ENCODE measurements at regions not wholly inside any gene's neighbourhood (a gene's known extent, or its start where the extent isn't known, plus 50 kb on each side); places are given as distances from the start of the nearest gene placed in this dataset.
"Not testable (repeated sequence)": the region's sequence is repeated elsewhere in the genome, so short reads cannot be mapped to it uniquely, and the experiment has no call there.

GRCh38 chr9:101814064-101814463 lies 75.6 kb upstream of the GRIN3A start:
- POLR2A ChIA-PET, result no interaction called here
- no TSS peak for BruUV-seq (replicated peaks)
- intact Hi-C loops (cut with micrococcal nuclease; ENCODE audit: unreplicated experiment), result no loop called here
- Histone ChIP-seq H3K4me3 (ENCODE audit: low read depth in 2 of 2, low read length in 2 of 2) (no peak overlapping the region), H3K9me3 (ENCODE audit: control insufficient read depth, insufficient read depth, low read depth, low read length) (no peaks in the 10 kb centered on the region), H3K27ac (ENCODE audit: low read length) (no peak overlapping the region), H3K4me1 (ENCODE audit: control insufficient read depth, insufficient read depth, low read length) (no peaks in the 10 kb centered on the region), H3K27me3 (ENCODE audit: control insufficient read depth, insufficient read depth, low read length) (no peaks in the 10 kb centered on the region), H3K36me3 (ENCODE audit: control insufficient read depth, insufficient read depth, low read length) (no peaks in the 10 kb centered on the region)
- in situ Hi-C loops (cut with HindIII; ENCODE audit: low pct_unique_long_range_greater_than_20kb, low sequenced_read_pairs), result no loop called here
- ATAC-seq (no peak), DNase-seq (ENCODE audit: low read depth, low spot score) (no peak)
- no peak for TF ChIP-seq SIN3A (IDR thresholded peaks at IDR 0.05; ENCODE audit: borderline replicate concordance, insufficient read depth, low read depth, low read length)
- TF ChIP-seq POLR2AphosphoS5 (IDR thresholded peaks at IDR 0.05; ENCODE audit: low read depth, low read length), result no peak
- TF ChIP-seq CTCF (IDR thresholded peaks at IDR 0.05), result no peak
- TF ChIP-seq REST (IDR thresholded peaks at IDR 0.05; ENCODE audit: insufficient read depth in 1 of 2, low read depth in 2 of 2, low read length in 1 of 2), result no peak
- TF ChIP-seq TCF7L2 (IDR thresholded peaks at IDR 0.05; ENCODE audit: low read depth, low read length), result no peak
- CTCF ChIA-PET, result no interaction called here

- H3K9me3 ChIP-seq (ENCODE audit: control insufficient read depth, insufficient read depth, low read depth, low read length); ATAC-seq; in situ Hi-C loops (cut with HindIII; ENCODE audit: low pct_unique_long_range_greater_than_20kb, low sequenced_read_pairs); CTCF ChIA-PET; DNase-seq (ENCODE audit: low read depth, low spot score); H3K36me3 ChIP-seq (ENCODE audit: control insufficient read depth, insufficient read depth, low read length); intact Hi-C loops (cut with micrococcal nuclease; ENCODE audit: unreplicated experiment); H3K27ac ChIP-seq (ENCODE audit: low read length); BruUV-seq (replicated peaks); H3K4me3 ChIP-seq (ENCODE audit: low read depth in 2 of 2, low read length in 2 of 2); POLR2A ChIA-PET; H3K4me1 ChIP-seq (ENCODE audit: control insufficient read depth, insufficient read depth, low read length); H3K27me3 ChIP-seq (ENCODE audit: control insufficient read depth, insufficient read depth, low read length): not testable (repeated sequence)
Measured at GRCh38 chr9:101807879-101808278, 69.4 kb upstream of the GRIN3A start.

GRCh38 chr9:101796044-101796443 lies 57.6 kb upstream of the GRIN3A start:
- POLR2A ChIA-PET, result no interaction called here
- no peak for DNase-seq (ENCODE audit: low read depth, low spot score)
- Histone ChIP-seq H3K9me3 (ENCODE audit: control insufficient read depth, insufficient read depth, low read depth, low read length) (no peaks in the 10 kb centered on the region), H3K4me3 (ENCODE audit: low read depth in 2 of 2, low read length in 2 of 2) (no peak overlapping the region), H3K36me3 (ENCODE audit: control insufficient read depth, insufficient read depth, low read length) (no peaks in the 10 kb centered on the region), H3K27ac (ENCODE audit: low read length) (no peak overlapping the region), H3K4me1 (ENCODE audit: control insufficient read depth, insufficient read depth, low read length) (no peaks in the 10 kb centered on the region), H3K27me3 (ENCODE audit: control insufficient read depth, insufficient read depth, low read length) (no peaks in the 10 kb centered on the region)
- ATAC-seq, result no peak
- in situ Hi-C loops (cut with HindIII; ENCODE audit: low pct_unique_long_range_greater_than_20kb, low sequenced_read_pairs), result no loop called here
- TF ChIP-seq TCF7L2 (IDR thresholded peaks at IDR 0.05; ENCODE audit: low read depth, low read length), result no peak
- no peak for TF ChIP-seq REST (IDR thresholded peaks at IDR 0.05; ENCODE audit: insufficient read depth in 1 of 2, low read depth in 2 of 2, low read length in 1 of 2)
- no peak for TF ChIP-seq SIN3A (IDR thresholded peaks at IDR 0.05; ENCODE audit: borderline replicate concordance, insufficient read depth, low read depth, low read length)
- no peak for TF ChIP-seq POLR2AphosphoS5 (IDR thresholded peaks at IDR 0.05; ENCODE audit: low read depth, low read length)
- TF ChIP-seq CTCF (IDR thresholded peaks at IDR 0.05), result no peak
- no TSS peak for BruUV-seq (replicated peaks)
- CTCF ChIA-PET, result no interaction called here
- intact Hi-C loops (cut with micrococcal nuclease; ENCODE audit: unreplicated experiment), result no loop called here
